WERI-Rb-1 (cell line): ENCODE measurements at regions not wholly inside any gene's neighbourhood (a gene's known extent, or its start where the extent isn't known, plus 50 kb on each side); places are given as distances from the start of the nearest gene placed in this dataset.

Experiments
- DNase-seq: peaks from one replicate; pipeline ENCODE4 v3.0.0-alpha.2; 2020
- H3K27ac ChIP-seq: fragments of 250-450 bp; sonication (Bioruptor Pico); 2 replicates; pipeline ENCODE4 v1.5.1; 2020; ENCODE audit warnings: mild to moderate bottlenecking, moderate library complexity
- H3K27me3 ChIP-seq: fragments of 250-450 bp; sonication (Bioruptor Pico); 2 replicates; pipeline ENCODE4 v1.5.1; 2021; ENCODE audit warnings: mild to moderate bottlenecking, low read depth, moderate library complexity; ENCODE audit not compliant: insufficient read depth, severe bottlenecking
- H3K36me3 ChIP-seq: fragments of 250-450 bp; sonication (Bioruptor Pico); 2 replicates; pipeline ENCODE4 v1.5.1; 2020; ENCODE audit warnings: mild to moderate bottlenecking, moderate library complexity
- H3K4me3 ChIP-seq: 2 replicates; pipeline ENCODE4 v1.5.1; 2011; ENCODE audit warnings: low read depth, mild to moderate bottlenecking, control low read depth, low read length
- H3K9me3 ChIP-seq: fragments of 250-450 bp; sonication (Bioruptor Pico); 2 replicates; pipeline ENCODE4 v1.5.1; 2021; ENCODE audit warnings: mild to moderate bottlenecking, moderate library complexity; ENCODE audit not compliant: severe bottlenecking
- TF ChIP-seq, protein P1 (sequence below): IDR thresholded peaks from 2 replicates; pipeline ENCODE4 v1.5.1; 2011; ENCODE audit warnings: low read depth, mild to moderate bottlenecking, control low read depth, inconsistent platforms, low read length

DNA sequence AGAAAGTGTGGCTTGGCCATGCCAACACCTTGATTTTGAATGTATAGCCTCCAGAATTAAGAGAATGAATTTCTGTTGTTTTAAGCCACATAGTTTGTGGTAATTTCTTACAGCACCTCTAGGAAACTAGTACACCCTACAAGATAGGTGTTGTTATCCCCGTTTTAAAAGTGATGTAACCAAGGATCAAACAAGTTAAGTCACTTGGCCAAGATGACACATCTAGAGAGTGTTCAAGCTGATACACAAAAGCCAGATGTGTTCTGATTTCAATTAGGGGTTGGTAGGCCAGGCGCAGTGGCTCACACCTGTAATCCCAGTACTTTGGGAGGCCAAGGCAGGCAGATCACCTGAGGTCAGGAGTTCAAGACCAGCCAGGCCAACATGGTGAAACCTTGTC is 396.5 kb upstream of the SOX9 start:
- peaks cover 64% of the 10 kb centered on the region for H3K27me3 ChIP-seq
- H3K36me3 ChIP-seq = no peaks in the 10 kb centered on the region
- no peaks in the 10 kb centered on the region for H3K9me3 ChIP-seq
- H3K27ac ChIP-seq = no peak overlapping the region
- H3K4me3 ChIP-seq = no peak overlapping the region
- TF ChIP-seq, protein P1, sequence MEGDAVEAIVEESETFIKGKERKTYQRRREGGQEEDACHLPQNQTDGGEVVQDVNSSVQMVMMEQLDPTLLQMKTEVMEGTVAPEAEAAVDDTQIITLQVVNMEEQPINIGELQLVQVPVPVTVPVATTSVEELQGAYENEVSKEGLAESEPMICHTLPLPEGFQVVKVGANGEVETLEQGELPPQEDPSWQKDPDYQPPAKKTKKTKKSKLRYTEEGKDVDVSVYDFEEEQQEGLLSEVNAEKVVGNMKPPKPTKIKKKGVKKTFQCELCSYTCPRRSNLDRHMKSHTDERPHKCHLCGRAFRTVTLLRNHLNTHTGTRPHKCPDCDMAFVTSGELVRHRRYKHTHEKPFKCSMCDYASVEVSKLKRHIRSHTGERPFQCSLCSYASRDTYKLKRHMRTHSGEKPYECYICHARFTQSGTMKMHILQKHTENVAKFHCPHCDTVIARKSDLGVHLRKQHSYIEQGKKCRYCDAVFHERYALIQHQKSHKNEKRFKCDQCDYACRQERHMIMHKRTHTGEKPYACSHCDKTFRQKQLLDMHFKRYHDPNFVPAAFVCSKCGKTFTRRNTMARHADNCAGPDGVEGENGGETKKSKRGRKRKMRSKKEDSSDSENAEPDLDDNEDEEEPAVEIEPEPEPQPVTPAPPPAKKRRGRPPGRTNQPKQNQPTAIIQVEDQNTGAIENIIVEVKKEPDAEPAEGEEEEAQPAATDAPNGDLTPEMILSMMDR = no peak
- no peak for DNase-seq

DNA sequence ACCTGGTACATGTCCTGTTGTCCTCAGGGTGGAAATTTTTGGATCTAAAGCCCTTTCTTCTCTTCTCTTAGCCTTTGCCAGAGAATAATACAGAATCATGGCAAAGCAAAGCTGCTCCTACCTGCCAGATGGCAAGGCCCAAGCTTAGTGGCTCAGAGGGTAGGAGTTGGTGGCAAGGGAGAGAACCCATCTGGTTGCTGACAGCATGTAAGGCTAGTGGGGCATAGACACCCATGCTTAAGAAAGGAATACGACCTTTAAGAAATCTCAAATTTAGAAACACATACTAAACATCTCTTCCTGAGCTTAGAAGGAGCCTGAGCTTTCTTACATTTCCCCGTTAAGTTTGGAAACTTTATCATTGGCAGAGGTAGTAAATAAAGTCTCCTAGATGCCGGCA is 395.0 kb upstream of the SOX9 start:
- H3K9me3 ChIP-seq = no peaks in the 10 kb centered on the region
- no peak for DNase-seq
- H3K27ac ChIP-seq = no peak overlapping the region
- H3K36me3 ChIP-seq = no peaks in the 10 kb centered on the region
- no peak overlapping the region for H3K4me3 ChIP-seq
- TF ChIP-seq, protein P1 = no peak
- peaks cover 70% of the 10 kb centered on the region for H3K27me3 ChIP-seq

DNA sequence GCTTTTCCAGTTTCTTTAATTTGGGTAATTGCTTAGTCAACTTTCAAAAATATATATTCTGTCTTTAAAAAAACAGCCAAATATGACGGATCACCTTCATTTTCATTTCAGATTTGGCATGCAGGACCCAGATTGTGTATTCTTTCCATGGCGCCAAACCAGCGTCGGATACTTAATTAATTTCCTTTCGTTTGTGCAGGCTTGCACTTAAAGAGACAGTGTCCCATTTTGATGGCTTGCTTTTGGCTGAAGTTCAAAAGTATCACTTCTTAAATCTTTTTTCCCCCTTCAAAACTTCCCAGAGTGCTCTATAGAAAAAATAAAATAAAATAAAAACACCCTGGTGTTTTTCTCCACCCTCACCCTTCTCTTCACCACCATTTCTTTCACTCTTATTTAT is 394.5 kb upstream of the SOX9 start:
- Histone ChIP-seq H3K27me3 (peaks cover 72% of the 10 kb centered on the region), H3K36me3 (no peaks in the 10 kb centered on the region), H3K4me3 (no peak overlapping the region), H3K9me3 (no peaks in the 10 kb centered on the region), H3K27ac (no peak overlapping the region)
- no peak for DNase-seq
- TF ChIP-seq, protein P1 = no peak

DNA sequence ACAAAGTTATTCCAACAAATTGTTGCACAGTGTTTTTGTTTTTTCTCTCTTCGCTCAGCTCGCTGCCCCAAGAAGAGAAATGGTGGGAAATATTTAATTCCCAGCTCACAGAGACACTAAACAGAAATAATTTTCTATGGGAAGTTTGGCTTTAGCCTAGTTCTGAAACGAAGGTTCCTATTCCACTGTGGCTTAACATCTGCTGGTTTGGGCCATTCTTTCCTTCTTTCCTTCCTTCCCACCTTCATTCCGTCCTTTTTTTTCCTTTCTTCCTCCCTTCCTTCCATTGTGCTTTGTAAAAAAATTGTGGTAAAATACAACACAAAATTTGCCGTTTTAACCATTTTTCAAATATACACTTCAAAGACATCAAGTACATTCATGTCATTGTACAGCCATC is 393.5 kb upstream of the SOX9 start:
- Histone ChIP-seq H3K27ac (no peak overlapping the region), H3K27me3 (peaks cover 73% of the 10 kb centered on the region), H3K4me3 (no peak overlapping the region), H3K9me3 (no peaks in the 10 kb centered on the region), H3K36me3 (no peaks in the 10 kb centered on the region)
- TF ChIP-seq, protein P1 = no peak
- DNase-seq = no peak

DNA sequence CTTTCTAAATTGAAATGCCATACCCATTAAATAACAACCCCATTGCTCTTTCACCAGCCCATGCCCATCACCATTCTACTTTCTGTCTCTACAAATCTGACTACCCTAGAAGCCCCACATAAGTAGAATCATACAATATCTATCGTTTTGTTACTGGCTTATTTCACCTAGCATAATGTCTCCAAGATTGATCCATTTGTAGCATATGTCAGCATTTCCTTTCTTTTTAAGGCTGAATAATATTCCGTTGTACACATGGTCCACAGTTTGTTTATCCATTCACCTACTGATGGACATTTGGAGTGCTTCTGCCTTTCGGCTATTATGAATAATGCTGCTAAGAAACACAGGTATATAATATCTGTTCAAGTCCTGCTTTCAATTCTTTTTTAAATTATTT is 393.1 kb upstream of the SOX9 start:
- TF ChIP-seq, protein P1 = no peak
- H3K27me3 ChIP-seq = peaks cover 75% of the 10 kb centered on the region
- H3K4me3 ChIP-seq = no peak overlapping the region
- no peaks in the 10 kb centered on the region for H3K9me3 ChIP-seq
- no peaks in the 10 kb centered on the region for H3K36me3 ChIP-seq
- no peak overlapping the region for H3K27ac ChIP-seq
- no peak for DNase-seq

DNA sequence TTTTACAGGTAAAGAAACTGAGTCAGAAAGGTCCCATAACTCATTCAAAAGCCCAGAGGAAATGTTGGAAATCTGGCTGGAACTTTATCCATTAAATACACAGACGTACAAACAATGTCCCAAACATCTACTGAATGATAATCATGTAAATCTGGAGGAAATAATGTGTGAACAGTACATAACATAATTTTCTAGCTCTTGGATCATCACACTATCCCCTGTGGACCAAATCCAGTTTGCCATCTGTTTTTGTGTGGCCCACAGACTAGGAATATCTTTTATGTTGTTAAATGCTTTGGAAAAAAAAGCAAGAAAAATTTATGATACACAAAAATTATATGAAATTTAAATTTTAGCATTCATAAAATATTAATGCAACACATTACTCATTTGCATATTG is 389.9 kb upstream of the SOX9 start:
- Histone ChIP-seq H3K27ac (no peak overlapping the region), H3K27me3 (peaks cover 69% of the 10 kb centered on the region), H3K9me3 (no peaks in the 10 kb centered on the region), H3K36me3 (no peaks in the 10 kb centered on the region), H3K4me3 (no peak overlapping the region)
- DNase-seq = no peak
- TF ChIP-seq, protein P1 = no peak
